Hematopoietic multipotent progenitor cell treated with erythropoietin and hydrocortisone succinate and interleukin-3 and kit ligand, for 8 days (in vitro differentiated cells): ENCODE measurements at regions not wholly inside any gene's neighbourhood (a gene's known extent, or its start where the extent isn't known, plus 50 kb on each side); places are given as distances from the start of the nearest gene placed in this dataset.

Experiments used
- DNase-seq: peaks from one replicate; pipeline ENCODE4 v3.0.0-alpha.2; 2015

GRCh38 chr2:34492561-34493455 lies 893.7 kb upstream of the FAM98A start:
- no peak for DNase-seq

- DNase-seq, result no peak
Measured at GRCh38 chr2:34486965-34487364, 887.9 kb upstream of the FAM98A start.

GRCh38 chr2:34481542-34481941 lies 882.4 kb upstream of the FAM98A start:
- no peak for DNase-seq

- DNase-seq, result no peak
Measured at GRCh38 chr2:34480366-34480765, 881.3 kb upstream of the FAM98A start.

- DNase-seq, result no peak
Measured at GRCh38 chr2:34475156-34475555, 876.1 kb upstream of the FAM98A start.

- DNase-seq, result no peak
Measured at GRCh38 chr2:34474646-34475045, 875.5 kb upstream of the FAM98A start.

GRCh38 chr2:34447097-34447496 lies 848.0 kb upstream of the FAM98A start:
- no peak for DNase-seq

- DNase-seq, result no peak
Measured at GRCh38 chr2:34423301-34423700, 824.2 kb upstream of the FAM98A start.

- DNase-seq, result no peak
Measured at GRCh38 chr2:34419856-34420255, 820.8 kb upstream of the FAM98A start.

GRCh38 chr2:34416856-34417255 lies 817.8 kb upstream of the FAM98A start:
- no peak for DNase-seq

GRCh38 chr2:34414856-34415255 lies 815.8 kb upstream of the FAM98A start:
- no peak for DNase-seq

GRCh38 chr2:34408100-34408499 lies 809.0 kb upstream of the FAM98A start:
- no peak for DNase-seq

- DNase-seq, result no peak
Measured at GRCh38 chr2:34403512-34403911, 804.4 kb upstream of the FAM98A start.

GRCh38 chr2:34402376-34402775 lies 803.3 kb upstream of the FAM98A start:
- DNase-seq, result no peak

GRCh38 chr2:34401186-34401585 lies 802.1 kb upstream of the FAM98A start:
- no peak for DNase-seq

- DNase-seq, result no peak
Measured at GRCh38 chr2:34388446-34388845, 789.3 kb upstream of the FAM98A start.

GRCh38 chr2:34387536-34387935 lies 788.4 kb upstream of the FAM98A start:
- DNase-seq, result no peak

GRCh38 chr2:34379586-34379985 lies 780.5 kb upstream of the FAM98A start:
- no peak for DNase-seq

- no peak for DNase-seq
Measured at GRCh38 chr2:34373586-34374233, 774.6 kb upstream of the FAM98A start.

GRCh38 chr2:34372967-34373366 lies 773.9 kb upstream of the FAM98A start:
- DNase-seq, result no peak

GRCh38 chr2:34371711-34372110 lies 772.6 kb upstream of the FAM98A start:
- DNase-seq, result no peak

- DNase-seq, result no peak
Measured at GRCh38 chr2:34368304-34368703, 769.2 kb upstream of the FAM98A start.

GRCh38 chr2:34365932-34366331 lies 766.8 kb upstream of the FAM98A start:
- DNase-seq, result no peak

GRCh38 chr2:34365512-34365911 lies 766.4 kb upstream of the FAM98A start:
- DNase-seq, result no peak
